ENCODE measurements at regions not wholly inside any gene's neighbourhood (a gene's known extent, or its start where the extent isn't known, plus 50 kb on each side); places are given as distances from the start of the nearest gene placed in this dataset.
"Not testable (repeated sequence)": the region's sequence is repeated elsewhere in the genome, so short reads cannot be mapped to it uniquely, and the experiment has no call there.

DNA sequence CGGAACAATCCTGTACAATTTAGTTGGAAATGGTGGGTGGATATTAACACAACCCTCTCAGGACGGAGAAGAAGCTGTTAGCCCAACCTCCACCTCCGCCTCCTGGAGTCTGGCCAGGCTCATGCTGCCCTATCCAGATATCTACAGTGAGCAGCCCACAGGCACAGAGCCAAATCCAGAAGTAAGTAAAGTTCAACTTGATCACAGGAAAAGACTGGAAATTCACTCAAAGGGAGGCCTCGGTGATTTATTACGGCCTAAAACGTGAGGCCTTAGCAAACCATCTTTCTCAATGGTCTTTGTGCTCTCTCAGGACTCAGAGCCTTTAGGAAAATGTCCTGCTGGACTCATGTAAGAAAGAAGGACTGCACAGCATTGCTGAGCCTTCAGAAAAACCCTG lies 330.4 kb downstream of the CEP170 start:
- intact Hi-C loops (cut with DNase I), result not testable (repeated sequence)
- DNase-seq (peak; percentile 53), ATAC-seq (peak; percentile 63 to 88)

DNA sequence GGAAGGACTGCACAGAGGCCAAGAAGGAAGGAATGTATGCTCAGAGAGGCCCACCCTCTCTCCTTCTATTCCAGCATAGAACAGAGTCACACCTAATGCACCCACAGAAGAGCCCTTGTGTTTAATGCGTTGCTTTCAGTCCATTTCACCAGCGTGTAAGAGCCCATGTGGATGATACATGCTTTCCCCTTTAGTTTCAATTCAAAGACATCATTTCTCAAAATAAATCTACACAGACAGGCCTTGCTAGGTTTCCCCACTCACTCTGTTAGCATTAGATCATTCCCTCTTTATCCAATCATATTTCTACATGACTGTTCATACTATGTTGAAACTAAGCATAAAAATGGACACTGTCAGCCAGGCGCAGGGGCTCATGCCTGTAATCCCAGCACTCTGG lies 331.5 kb downstream of the CEP170 start:
- intact Hi-C loops (cut with DNase I); ATAC-seq; DNase-seq: not testable (repeated sequence)

DNA sequence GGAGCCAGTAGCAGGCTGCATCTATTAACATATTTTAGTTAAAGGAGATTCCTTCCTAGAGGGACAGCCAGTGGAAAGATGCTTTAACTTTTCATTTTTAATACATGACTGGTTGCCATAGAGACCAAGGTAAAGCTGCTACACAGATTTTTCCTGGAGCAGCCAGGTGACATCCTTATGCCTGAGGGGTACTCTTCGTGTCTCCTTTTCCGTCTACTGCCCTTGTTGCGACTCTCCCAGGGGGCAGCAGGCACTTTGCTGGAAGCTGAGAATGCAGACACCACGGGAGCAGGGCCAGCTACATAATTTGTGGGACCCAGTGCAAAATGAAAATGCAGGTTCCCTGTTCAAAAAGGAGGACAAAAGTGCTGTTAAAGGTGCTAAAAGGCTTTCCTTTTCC lies 340.4 kb downstream of the CEP170 start:
- ATAC-seq; intact Hi-C loops (cut with DNase I); DNase-seq: not testable (repeated sequence)

DNA sequence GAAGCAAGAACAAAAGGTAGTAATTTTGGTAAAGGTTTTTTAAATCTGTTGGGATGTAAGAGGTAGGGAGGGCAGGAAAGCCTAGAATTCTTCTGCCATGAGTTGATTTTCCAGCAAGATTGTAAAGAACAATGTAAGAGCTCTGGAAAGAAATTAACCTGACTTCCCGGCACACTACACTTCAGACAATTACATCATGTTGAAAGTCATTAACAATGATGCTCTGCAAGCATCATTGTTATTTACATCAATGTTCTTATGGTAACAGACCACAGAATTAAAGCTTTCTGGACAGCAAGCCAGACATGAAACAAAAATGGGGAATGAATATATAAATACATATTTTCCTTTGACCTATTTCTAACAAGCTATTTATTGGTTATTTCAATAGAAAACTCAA lies 342.2 kb downstream of the CEP170 start:
- ATAC-seq; DNase-seq; intact Hi-C loops (cut with DNase I): not testable (repeated sequence)

DNA sequence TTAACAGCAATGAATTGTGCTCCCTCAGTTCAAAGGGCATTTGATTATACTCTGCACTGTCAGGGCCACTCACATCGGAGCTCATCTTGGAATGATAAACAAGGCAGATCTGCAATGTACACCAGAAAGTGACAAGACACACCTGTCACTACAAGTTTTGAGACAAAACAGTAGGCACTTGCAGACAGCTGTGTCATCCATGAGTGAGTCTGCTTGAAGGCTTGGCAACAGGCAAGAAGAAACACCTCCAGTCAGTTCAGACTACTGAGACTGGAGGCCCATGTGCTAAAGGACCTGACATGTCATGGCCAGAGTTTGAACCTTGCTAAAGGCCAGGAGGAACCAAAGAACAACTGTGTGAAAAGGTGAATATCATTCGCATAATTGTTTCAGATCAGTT lies 354.5 kb downstream of the CEP170 start:
- ATAC-seq; intact Hi-C loops (cut with DNase I); DNase-seq: not testable (repeated sequence)

DNA sequence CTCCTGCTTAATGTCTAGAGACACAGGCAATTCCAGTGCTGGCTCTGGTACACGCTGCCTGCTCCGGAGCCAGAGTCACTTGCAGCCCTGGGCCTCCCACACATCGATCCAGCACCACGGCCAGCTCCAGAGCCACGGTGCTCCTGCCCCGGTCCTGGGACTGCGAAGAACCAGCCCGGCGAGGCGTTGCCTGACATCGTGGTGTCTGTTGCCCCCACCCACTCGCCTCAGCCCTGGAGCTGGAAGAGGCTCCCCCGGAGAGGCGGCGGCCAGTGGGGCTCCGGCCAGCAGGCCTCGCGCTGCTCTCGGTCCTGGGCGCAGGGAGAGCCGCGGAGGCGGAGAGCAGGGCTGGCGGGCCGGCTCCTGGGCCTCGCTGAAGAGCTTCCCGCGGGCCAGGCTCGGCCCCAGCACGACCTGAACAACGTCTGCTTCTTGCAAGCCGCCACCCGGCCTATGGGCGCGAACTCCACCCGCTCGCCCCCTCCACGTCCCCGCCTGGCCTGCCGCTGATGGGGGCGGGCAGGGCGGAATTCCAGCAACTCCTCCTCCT lies 364.8 kb downstream of the CEP170 start:
- intact Hi-C loops (cut with DNase I), result no loop called here
- ATAC-seq (peak in 1 of 2 donors; percentile 71), DNase-seq (peak; percentile 24)

DNA sequence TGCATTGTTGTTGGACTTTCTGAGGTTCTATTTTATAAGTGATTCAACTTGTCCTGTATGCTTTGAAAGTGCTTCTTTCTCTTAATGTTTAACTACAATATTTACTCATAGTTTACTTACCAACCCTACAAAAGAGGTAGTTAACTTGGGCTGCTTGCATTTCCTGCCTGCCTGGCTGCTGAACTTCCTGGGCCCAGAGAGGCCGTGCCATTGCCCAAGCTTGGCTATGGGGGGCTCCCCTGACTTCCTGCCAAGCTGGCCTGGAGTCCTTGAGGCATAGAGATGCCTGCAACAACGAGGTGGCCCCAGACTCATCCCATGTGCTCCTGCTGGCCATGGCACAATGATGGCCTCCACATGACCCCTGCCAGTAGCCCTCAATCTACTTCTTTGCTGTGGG lies 361.6 kb upstream of the PLD5 start:
- DNase-seq (no peak), ATAC-seq (no peak)
- intact Hi-C loops (cut with DNase I), result no loop called here

DNA sequence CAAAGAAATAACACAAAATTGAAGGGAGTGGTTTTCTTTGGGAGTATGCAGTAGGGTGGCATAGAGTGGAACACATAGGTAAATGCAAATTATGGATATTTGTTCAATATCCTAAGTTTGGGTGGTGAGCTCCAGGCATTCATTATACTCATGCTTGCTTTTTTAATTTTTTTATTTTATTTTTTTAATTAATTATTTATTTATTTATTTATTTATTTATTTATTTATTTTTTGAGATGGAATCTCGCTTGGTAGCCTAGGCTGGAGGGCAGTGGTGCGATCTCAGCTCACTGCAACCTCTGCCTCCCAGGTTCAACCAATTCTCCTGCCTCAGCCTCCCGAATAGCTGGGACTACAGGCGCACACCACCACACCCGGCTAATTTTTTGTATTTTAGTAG lies 355.5 kb upstream of the PLD5 start:
- DNase-seq; intact Hi-C loops (cut with DNase I); ATAC-seq: not testable (repeated sequence)

DNA sequence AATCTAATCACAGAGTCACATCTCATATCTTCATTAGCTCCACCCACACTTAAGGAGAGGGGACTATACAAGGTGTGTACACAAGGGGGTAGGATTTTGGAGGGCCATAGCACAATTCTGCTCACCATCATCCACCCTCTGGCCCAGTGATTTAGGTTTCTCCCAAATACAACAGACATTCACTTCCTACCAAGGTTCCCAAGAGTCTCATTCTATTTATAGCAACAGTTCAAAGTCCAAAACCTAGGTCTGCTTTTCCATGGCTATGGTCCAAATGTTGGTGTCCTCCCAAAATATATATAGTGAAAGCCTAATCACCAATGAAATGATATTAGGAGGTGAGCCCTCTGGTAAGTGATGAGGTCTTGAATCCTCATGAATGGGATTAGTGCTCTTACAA lies 353.2 kb upstream of the PLD5 start:
- no peak for ATAC-seq
- intact Hi-C loops (cut with DNase I), result no loop called here
- no peak for DNase-seq

DNA sequence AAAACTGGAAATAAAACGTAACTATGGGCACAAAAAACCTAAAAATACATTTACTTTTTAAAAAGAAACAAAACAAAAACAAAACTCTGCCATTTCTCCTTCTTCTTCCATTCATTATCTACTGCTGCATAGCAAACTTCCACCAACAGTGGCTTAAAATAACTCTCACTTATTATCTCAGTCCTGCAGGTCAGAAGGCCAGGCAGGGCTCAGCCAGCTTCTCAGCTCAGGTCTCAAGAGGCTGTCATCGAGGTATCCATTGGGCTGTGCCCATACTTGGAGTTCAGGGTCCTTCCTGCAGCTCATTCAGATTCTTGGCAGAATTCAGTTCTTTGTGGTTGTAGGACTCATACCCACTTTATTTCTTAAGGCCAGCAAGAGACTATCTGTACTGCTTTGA lies 352.7 kb upstream of the PLD5 start:
- DNase-seq, result no peak
- intact Hi-C loops (cut with DNase I), result no loop called here
- ATAC-seq, result peak in 1 of 2 donors; percentile 92

DNA sequence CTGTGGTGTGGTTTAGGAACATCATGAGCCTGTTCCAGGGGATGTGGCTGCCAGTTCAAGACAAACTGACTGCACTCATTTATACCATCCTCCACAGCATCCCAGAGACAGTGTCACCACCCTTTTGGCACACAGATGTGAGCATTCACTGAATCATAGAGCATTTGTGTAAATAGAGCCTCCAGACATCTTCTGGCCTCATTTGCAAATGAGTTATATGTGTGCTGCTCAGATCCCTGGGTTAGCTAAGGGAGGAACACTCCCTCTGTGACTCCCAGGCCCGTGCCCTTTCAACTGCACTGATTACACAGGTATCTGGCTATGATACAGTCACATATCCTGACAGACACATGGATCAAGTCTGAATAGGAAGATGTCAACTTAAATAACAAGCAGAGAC lies 351.5 kb upstream of the PLD5 start:
- no peak for DNase-seq
- intact Hi-C loops (cut with DNase I), result no loop called here
- ATAC-seq, result peak in 1 of 2 donors; percentile 21

DNA sequence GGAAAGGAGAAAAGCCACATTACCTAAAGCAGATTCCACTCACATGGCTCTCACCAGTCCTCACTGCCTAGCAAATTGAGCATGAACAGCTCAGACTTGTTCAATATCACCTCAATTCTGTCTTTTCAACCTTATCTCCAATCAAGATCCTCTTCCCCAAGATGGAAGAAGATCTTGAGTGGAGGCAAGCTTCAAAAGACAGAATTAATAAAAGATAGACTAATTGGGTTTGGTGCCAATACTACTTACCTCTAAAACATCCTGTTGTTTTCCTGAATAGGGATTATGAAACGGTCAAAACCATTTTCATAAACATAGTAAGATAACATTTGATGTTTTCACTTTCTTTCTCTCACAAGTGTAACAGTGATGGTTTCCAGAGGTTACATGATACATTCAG lies 349.2 kb upstream of the PLD5 start:
- ATAC-seq, result no peak
- intact Hi-C loops (cut with DNase I), result no loop called here
- no peak for DNase-seq

DNA sequence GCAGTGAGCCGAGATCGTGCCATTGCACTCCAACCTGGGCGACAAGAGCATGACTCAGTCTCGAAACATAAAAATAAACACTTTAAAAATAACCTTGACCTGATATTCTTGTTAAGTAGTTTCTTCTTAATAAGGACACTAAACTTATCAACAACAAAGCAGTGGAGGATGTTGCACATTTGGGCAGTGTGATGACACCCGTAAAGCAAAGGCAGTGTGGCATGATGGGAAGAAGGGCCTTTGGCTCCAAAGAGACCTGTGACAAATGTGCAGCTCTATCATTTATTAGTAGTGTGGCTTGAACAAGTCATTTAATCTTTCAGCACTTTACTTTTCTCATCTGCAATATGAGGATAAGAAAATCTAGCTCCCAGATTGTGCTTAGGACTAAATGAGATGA lies 348.0 kb upstream of the PLD5 start:
- DNase-seq, result no peak
- ATAC-seq, result peak in 1 of 2 donors; percentile 84
- intact Hi-C loops (cut with DNase I), result no loop called here

DNA sequence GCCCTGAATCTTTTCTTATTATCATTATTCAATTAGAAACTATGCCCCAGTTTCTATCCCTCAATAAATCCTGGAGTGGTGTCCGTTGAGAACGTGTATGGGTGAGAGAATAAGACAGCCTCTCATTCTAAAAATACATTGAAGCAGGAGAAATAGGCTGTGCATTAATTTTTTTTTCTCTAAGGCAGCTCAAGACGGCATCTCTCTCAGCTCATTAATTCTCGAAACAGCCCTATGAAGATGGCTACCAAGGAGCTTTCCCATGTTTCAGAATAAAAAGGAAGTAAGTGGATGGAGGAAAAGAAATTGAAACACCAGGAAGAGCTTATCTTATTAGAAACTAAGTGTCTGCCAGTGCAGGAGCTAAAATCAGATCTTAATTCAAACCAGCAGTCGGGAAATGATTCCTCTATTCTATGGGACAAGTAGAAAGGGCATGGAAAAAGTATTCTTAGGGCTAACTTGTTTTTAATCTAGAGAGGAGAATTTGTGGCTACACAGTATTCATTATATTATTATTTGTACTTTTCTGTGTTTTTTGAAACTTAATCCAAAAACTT lies 347.1 kb upstream of the PLD5 start:
- no peak for DNase-seq
- intact Hi-C loops (cut with DNase I), result no loop called here
- ATAC-seq, result no peak

DNA sequence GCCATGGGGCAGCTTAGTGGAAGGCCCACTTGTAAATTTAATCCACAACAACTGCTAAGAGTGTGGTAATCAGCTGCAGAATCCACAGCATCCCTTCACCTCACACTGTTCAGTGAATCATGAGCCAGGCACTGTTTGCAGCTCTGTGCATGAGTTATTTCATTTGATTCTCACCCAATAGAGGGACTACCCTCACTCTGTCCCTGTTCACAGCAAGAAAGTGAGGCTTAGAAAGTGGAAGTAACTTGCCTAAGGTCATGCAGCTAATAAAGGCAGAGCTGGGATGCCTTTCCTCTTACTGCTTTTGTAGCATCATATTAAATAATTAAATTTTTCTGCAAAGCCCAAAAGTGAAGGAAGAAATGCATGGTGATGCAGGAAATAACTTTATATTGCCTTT lies 346.5 kb upstream of the PLD5 start:
- no peak for ATAC-seq
- intact Hi-C loops (cut with DNase I), result no loop called here
- no peak for DNase-seq

DNA sequence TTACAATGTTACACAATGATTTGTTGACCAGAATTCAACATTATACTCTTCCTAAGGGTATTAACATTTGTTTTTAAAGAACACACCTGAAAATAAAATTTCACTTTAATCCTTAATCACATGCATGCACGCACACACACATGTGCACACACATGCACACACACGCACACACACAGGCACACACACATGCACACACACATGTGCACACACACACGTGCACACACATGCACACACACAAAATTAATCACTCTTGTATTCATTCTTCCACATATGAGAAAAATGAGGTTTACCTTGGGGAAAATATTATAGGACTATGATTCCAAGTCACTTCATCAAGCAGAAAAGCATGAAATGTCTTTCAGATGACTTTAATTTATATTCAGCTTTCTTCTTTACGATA lies 331.8 kb upstream of the PLD5 start:
- no peak for DNase-seq
- intact Hi-C loops (cut with DNase I), result no loop called here
- no peak for ATAC-seq

DNA sequence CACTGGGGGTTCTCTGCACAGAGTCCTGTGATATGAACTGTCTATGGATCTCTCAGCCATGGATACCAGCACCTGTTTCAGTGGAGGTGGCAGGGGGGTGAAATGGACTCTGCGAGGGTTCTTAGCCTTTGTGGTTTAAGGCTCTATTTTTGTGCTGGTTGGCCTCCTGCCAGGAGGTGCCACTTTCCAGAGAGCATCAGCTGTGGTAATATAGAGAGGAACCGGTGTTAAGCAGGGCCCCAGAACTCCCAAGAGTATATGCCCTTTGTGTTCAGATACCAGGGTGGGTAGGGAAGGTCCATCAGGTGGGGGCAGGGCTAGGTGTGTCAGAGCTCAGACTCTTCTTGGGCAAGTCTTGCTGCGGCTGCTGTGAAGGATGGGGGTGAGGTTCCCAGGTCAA lies 330.0 kb upstream of the PLD5 start:
- intact Hi-C loops (cut with DNase I), result no loop called here
- no peak for DNase-seq

DNA sequence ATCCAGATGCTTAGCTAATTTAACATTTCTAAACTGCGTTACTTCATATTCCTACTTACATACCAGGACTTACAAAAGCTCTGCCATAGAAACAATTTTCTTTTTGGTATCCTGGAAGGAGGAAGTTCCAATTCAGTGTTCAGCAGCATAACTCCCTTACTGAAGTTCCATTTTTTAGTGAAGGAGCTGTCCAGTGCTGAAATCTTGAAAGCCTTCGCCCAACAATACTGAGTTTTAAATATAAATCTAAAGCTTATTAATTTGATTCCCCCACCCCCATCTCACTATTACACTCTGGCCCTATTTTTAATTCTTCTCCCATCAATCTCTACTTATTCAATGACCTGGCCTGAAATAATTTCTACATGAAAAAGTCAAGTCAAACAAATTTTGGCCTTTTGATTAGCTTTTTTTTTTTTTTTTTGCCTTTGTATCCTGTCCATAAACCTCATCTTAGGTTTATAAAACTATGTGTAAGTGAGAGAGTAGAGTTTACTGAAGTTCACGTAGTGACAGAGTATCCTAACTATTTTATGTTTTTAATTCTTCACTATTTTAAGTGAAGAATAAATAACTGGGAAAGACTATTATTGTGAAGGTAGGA lies 323.0 kb upstream of the PLD5 start:
- DNase-seq, result no peak
- intact Hi-C loops (cut with DNase I), result no loop called here
- no peak for ATAC-seq

More for the DNA sequence above, 330.0 kb upstream of the PLD5 start:
- ATAC-seq, result no peak

DNA sequence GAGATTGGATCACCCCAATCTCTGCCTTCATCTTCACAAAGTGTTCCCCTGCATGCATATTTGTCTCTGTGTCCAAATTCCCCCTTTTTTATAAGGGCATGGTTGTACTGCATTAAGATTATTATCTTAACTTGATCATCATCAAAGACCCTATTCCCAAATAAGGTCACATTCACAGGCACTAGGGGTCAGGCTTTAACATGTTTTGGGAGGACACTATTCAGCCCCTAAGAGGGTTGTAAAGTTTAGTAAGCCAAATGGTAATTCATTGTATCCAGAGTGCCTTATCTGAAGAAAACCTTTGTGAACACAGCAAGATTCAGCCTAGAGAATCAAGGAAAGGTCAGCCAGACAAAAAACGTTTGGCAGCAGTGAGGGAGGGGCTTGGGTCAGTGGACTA lies 317.6 kb upstream of the PLD5 start:
- no peak for ATAC-seq
- no peak for DNase-seq
- intact Hi-C loops (cut with DNase I), result no loop called here

DNA sequence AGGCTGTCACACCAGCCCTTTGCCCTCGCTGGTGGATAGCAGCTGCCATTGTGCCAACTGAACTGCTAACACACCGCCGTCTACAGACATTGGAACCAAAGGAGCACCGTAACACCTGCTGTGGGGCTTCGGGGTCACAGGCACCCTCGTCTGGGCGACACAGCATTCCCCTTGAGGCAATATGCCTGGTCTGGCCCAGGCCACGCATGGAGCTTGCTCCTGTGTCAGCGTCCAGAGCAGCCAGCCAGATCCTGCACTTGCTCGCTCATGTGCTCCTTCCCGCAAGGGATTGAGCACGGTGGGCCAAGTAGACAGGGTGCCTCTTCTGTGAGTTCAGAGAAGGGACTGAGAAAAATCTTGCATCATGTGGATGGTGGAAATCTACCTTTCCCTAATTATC lies 314.6 kb upstream of the PLD5 start:
- intact Hi-C loops (cut with DNase I), result no loop called here
- ATAC-seq, result no peak
- DNase-seq, result no peak

DNA sequence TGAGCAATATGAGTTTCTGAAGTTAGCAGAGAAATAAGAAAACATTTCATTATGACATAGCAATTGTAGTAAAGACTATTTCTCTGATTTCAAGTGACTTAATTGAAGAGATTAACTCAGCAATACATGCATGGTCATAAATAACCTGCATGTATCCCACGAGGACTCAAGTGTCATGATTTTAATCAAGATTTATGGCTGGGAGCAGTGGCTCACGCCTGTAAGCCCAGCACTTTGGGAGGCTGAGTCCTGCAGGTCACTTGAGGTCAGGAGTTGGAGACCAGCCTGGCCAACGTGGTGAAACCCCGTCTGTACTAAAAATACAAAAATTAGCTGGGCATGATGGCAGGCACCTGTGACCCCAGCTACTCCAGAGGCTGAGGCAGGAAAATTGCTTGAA lies 311.9 kb upstream of the PLD5 start:
- no peak for DNase-seq
- intact Hi-C loops (cut with DNase I), result no loop called here

More for the DNA sequence above, 311.9 kb upstream of the PLD5 start:
- ATAC-seq, result no peak
